GM04503 (cell line): ENCODE measurements at regions not wholly inside any gene's neighbourhood (a gene's known extent, or its start where the extent isn't known, plus 50 kb on each side); places are given as distances from the start of the nearest gene placed in this dataset.

ENCODE experiments used
- DNase-seq: peaks from one replicate; pipeline ENCODE4 v3.0.0-alpha.2; 2012; ENCODE audit warnings: low read depth

DNA sequence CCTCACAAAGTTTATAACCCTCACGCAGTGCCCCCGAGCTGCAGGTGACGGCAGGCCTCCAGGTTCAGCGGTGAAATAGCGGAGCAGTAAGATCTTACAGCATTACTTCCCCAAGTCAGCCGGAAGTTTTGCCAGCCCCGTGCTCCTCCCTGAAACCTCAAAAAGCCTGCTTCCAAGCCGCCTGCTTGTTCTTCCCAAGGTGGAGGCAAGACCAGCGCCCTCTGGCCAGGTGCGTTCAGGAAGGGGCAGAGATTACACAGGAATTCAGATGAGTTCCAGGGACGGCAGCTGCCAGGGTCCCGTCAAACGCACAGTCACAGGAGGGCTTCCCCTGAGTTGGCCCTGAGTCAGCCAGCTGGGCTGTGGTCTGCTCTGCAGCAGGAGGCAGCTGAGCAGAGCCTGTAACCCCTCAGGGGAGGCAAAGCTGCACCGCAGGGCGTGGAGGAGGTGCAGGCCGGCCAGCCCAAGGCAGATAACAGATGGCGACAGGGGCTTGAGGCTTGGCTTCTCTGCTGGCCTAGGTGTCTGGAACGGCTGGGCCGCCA is 124.1 kb upstream of the RPS6KA2 start:
- DNase-seq = no peak

DNA sequence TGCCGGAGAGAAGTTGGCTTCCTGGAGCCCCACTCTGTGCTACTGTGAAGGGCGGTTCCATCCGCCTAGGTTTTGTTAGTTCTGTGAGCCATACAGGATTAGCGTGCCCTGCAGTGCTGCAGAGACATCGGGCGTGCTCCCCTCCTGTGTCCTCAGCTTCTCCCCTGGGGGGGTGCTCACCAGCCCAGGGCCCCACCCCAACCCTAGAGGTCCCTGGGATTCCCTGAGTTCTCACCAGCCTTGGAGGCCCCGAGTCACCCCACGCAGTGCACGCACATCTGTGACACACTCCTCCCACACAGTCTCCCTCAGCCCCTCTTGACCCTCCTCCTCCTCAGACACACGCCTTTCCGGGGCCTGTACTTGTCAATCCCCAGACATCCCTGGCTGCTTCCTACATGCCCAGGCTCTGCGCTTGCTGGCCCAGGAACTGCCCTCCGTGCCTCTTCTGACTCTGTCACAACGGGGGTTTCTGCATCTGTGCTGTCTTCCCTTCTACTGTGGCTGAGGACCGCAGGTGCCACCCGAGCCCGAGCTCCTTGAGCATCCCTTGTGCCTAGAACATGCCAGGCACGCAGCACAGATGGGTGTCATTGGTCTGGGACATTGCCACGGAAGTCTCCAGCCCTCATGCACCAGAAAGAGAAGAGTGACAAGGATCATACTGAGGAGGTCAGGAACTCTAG is 123.2 kb upstream of the RPS6KA2 start:
- no peak for DNase-seq

DNA sequence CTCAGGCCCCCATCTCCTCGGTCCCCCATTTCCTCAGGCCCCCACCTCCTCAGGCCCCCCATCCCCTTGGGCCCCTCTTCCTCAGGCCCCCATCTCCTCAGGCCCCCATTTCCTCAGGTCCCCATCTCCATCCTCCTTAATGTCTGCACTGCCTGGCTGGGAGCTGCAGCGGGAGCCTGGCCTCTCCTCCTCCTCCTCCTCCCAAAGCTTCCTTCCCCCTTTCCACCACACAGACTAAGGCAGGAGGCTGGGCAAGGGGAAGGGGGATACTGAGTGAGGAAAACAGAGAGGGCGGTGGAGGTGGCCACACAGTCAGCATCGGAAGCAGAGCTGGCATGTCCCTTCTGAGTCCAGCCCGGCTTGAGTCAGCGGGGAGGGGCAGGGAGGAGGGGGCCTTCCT is 122.6 kb upstream of the RPS6KA2 start:
- DNase-seq = no peak

DNA sequence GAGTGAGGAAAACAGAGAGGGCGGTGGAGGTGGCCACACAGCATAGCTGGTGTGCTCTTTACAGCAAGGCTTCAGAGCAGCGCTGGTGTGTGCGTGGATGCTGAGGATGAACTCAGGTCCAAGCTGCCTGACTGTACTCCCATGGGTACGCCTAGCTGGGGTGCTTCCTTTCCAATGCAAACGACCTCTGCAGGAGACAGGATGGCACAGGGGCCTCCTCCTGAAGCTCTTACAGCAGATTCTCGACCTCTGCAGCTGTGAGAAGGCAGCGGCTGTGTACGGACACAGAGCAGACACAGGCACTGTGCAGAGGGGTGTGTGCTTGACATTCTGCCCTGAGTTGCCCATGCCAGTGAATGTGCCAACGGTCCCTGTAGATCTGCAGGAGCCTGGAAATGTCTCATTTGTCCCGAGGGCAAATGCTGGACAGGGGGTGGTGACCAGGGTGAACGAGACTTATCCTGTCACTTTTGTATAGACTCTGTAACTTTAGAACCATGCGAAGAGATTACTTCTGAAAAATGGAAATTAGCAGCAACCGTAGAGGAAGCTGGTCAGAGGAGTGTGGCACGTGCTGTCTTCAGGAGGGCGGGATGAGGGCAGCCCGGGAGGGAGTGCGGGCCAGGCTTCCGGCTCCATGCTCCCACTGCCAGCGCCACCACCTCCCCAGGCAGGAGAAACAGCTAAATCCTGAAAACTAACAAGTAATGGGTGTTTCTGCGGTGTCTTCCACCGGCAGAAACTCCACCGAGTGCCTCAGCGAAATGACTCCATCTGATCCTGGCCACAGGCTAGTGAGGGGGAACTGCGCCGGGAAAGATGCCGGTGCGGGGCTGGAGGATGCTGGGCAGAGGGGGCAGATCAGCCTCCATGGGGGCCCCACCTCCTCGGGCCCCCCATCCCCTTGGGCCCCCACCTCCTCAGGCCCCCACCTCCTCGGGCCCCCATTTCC is 120.9 kb upstream of the RPS6KA2 start:
- no peak for DNase-seq

DNA sequence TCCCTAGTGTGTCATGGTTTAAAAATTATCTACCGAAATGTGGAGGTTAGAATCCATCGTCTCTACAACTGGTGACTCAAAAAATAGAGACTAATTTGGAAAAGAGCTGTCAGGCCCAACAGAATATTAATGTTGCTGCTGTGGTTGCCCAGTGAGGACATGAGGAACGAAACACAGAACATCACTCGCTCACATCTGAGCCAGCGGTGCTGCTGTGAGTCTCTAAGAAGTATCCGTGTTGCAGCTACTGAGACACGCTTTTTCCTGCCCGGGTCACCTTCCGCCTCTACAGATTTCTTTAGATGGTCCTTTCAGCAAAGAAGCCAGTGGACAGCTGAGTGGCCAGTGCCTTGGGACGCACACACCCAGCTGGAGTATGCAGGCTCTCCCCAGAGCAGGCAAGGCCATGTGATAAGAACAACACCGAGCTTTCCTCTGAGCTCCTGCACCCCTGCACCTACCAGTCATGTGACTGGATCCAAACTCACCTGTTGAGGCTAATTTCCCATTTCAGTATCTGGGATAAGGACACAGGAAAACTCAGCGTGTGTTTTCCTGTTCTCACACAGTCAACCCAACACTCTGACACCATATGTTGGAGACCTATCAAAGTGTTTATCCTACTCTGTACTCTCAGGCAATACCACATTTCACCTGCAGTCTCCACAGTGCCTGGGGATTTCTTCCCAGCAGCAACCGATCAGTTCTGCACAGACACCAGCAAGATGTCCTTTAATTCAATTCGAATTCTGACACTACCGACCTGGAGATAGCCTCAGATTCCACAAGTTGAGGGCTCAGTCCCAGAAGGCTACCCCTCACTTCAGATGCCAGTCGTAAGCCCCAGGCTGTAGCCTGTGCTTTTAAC is 119.0 kb upstream of the RPS6KA2 start:
- no peak for DNase-seq

DNA sequence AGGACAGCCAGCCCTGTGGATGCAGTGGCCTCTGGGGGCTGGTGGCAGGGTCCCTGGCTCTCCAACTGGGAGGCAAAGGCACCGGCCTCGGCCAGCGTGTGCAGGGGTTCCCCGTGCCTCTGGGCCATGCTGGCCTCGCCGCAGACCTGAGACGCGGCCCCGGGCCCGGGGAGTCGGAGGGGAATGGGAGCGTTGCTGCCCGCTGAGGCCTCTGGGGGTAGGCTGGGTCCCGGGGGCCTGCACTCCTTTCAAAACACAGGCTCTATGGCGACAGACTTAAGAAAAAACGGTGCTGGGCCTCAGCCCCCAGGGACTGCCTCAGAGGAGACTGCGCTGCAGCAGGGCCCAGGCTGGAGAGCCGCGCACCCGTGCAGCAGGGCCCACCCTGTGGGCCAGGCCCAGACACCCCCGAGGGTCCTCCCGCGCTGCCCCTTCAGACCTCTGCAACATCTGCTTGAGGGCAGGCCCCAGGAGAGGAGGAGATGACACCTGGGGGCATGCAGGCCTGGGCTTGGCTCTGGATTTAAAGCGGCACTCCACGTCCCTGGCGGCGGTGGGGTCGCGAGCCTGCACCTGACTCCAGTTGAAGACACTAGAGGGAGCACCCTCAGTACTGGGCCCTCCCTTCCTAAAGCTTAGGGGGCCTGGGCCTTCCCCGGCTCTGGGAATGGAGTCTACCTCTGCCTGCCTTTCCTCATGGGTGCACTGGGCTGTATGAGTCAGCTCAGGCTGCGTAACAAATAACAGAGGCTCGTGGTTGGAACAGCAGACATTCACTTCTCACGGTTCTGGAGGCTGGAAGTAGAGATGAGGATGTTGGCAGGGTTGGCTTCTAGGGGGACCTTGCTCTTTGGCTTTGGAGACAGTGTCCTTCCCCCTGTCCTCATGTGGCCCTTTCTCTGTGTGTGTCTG is 117.4 kb upstream of the RPS6KA2 start:
- DNase-seq = no peak

DNA sequence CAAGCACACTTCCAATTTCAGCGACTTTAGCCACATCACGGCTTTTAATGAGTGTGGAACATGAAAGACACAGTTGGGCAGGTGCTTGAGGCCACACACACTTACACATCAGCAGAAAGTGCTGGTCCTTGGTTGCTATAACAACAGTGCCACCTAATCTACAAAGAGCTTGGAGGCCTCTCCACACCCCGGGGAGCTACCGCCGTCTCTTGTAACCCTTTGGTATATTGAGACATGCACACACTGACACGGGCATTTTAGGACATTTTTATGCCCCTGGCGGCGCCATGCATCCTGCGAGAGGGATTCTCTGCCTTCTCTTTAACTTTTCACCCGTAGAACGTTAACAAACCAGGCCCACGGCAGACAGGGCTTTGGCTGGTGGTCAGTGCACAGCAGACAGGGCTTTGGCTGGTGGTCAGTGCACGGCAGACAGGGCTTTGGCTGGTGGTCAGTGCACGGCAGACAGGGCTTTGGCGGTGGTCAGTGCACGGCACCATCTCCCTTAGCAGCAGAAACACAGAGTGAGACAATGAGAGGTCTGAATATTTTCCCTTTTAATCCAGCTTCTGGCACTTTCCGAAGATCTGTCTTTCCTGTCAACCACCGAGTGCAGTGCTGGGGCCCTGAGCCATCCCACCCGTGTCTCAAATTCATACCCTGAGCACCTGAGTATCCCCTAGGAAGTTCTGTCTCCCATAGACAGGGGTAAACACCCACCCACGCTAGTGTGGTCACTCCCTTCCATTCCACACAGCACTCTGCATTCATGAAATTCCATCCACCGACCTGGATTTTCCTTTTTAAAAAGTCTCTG is 116.6 kb upstream of the RPS6KA2 start:
- no peak for DNase-seq

DNA sequence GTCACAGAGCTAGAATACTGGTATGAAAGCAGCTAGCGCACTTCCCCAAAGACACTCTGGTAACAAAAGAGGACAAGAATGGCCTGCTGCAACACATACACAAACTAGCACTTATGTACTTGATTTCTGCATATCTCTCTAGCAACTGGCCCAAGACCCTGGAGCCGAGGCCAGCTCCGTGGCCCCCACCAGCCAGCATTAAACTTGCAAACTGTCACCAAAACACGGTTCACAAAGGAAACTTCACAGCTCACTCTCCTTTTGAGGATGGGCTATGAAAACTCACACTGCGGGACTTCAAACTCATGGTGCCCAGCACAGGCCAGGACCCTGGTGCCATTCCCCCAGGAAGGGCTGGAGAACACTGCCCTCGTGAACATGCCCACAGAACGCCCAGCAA is 115.9 kb upstream of the RPS6KA2 start:
- DNase-seq = no peak

DNA sequence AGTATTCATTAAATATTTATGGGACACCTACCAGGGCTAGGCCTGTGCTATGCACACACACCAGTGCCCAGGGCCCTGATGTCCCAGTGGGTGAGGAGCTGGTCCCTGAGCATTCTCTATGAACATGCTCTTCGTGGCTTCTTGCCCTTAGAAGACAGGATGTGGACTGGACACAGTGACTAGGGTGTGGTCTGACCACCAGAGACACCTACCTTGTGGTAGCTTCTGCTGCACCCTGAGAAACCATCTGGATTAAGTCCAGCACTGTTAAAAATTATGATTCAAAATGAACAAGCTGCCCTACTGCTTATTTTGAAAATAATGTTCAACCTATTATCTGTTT is 112.9 kb upstream of the RPS6KA2 start:
- no peak for DNase-seq

DNA sequence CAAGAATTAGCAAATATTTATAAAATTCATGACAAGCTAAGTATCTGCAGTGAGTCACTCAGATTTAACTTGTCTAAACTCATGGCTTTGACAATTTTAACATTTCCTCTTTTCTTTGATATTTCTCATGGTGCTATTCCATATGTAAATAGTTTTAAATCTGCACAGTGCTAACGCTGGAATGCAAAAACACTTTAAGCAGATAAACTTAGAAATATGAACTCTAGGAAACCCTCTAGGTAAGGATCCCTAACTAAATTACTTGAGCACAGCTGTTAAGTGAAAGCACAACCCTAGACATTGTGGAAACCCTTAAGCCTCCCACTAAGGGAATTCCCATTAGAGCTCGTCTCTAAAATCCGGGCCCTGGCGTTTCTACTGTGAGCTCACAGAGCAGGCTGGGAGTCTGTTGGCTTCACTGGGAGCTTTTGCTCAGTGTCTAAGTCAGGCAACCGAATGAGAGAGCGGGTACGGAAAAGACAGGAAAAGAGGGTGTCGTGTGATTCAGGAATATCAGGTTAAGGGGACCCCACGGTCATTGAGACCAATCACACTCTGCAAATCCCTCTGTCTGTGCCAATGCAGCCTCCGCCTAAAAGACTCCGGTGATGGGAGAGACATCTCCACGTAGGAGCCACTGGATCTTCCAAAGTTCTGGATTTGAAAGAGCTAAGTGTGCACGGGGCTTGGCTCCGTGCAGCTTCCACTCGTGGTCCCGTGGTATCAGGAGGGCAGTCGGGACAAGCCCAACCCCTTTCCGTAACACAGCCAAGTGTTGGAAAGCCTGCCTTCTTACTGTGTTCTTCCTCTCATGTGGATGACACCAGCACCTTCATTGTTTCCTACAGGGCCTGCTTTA is 112.3 kb upstream of the RPS6KA2 start:
- no peak for DNase-seq

DNA sequence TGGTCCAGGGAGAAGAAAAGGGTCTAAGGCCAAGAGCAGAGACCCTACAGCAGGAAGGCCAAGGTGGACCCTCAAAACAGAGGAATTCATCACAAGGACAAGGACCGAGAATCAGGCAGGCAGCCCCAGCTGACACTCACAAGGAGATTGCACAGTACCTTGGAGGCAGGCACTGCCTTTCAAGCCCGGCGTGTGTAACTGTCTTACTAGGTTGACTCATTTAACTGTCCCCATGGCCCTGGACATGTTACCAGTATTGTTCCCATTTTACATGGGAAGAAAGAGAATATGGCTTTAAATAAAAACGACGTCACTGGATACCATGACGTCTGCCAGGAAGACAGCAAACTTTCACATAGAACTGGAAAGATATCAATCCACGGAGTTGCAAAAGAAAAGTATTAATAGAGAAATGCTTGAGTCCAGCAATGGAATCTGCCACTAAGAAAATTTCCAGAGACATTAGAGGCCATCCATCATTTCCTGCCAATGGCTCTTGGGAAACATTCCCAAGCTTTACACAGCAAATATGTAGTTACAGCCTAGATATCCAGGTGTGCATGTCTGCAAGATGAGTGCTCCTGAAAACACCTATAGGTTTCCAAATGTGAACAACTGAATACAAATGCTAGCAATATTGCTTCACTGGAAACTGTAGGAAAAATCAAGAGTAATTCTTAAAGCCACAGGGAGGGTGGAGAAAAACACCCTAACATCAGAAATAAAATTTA is 111.5 kb upstream of the RPS6KA2 start:
- DNase-seq = no peak

DNA sequence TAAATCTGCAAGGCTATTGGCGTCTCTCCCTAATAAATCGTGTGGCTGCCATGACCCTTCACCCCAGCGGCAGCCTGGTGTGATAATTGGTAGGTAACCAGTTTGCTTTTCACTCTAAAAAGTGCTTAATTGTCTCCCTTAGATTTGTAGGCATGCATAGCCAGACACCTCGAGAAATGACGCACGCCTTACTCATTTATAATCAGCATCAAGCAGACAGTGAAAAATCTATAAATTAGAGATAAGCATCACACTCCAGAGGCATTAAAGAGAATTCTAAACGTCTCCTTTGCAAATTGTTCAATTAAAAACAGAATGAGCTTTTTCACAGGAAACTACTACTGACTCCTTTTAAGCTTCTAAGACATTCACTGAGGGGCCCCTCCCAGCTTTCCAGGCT is 110.2 kb upstream of the RPS6KA2 start:
- no peak for DNase-seq

DNA sequence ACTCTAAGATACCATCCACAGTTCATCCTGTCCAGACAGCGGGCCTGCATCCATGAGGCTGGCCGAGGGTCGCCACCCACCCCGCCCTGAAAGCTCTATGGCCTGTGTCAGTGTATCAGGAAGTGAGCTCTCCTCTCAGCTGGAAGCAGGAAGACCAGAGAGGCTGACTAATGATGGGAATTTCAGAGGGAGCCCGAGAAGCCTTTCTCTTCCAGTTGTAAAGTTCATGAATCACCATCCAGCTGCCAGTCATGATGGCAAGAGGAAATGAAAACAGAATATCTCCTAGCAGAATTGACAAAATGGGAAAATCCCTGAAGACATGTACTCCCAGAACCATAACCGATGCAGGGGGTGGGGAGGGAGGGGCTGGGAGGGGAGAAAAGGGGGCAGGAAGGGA is 109.6 kb upstream of the RPS6KA2 start:
- no peak for DNase-seq

DNA sequence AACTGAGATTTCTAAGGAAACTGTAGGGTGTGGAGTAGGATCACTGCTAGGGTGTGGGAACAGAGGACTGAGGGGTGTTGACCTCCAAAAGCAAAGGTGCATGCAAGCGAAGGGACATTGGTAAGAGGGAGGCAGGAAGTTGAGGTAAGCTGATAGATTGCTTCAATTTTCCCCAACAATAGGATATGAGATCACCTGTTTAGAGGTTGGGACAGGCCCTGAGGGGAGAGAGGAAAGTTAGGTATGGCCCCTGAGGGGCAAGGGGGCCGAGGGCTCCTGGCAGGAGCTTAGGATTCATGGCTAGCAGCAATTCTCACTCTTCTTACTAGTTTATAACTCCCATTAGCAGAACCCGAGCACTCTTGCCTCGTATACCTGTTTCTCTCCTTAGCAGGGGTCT is 106.8 kb upstream of the RPS6KA2 start:
- DNase-seq = no peak

DNA sequence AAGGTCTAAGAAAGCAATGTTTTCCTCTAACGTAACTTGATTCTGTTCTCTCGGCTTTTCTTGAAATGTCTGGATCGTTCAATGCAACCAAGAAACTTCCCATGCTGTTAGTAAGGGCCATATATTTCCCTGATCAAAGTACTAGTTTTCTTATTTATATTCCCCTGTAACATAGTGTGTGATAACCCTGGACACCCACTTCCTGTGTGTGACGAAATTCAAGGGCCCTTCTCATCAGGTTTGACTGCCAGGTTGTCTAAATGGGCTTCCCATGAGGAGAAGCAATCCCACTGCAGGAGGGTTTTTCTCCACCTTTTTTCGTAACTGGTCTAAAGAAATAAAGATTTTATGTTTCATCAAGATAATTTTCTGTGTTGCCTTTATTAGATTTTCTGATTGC is 102.6 kb upstream of the RPS6KA2 start:
- DNase-seq = no peak

DNA sequence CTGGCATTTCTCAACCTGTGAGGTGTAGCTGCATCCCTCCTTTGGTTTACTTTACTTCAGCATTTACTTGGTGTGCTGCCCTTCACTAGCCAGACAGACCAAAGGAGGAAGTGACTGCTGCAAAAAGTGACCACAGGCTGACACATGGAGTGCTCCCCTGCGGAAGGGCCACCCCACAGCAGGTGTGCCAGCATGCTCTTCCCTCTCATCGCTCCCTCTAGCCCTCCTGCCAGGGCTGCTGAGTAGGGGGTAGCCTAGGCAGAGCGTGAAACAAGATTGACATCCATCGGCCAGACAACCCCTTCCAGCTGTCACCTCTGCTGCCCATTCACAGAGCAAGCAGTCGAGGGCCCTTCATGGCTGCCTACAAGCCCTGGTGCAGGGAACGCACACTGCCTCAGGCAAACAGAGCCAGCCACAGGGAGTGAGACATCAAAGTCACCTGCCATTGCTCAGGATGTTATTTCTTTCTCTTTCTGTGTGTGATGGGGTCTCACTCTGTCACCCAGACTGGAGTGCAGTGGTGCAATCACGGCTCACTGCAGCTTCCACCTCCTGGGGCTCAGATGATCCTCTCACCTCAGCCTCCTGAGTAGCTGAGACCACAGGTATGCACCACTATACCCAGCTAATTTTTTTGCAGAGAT is 102.0 kb upstream of the RPS6KA2 start:
- no peak for DNase-seq

DNA sequence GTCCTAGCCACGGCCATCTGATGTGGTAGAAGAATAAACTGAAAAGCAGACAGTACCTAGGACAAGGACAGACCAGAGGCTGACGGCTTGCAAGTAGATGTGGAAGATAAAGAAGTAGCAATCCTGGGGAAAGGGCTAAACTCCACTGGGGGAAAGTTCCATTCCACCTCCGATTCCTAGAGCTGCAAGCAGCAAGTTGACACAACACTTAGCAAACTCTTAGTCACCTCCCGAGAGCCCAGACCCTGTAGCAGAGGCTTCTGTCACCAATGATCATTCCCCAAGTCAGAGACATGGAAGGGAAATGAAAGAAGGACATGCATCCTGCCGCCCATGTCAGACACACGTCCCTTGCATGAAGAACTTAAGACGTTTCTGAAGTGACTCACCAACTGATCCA is 99.2 kb upstream of the RPS6KA2 start:
- no peak for DNase-seq

DNA sequence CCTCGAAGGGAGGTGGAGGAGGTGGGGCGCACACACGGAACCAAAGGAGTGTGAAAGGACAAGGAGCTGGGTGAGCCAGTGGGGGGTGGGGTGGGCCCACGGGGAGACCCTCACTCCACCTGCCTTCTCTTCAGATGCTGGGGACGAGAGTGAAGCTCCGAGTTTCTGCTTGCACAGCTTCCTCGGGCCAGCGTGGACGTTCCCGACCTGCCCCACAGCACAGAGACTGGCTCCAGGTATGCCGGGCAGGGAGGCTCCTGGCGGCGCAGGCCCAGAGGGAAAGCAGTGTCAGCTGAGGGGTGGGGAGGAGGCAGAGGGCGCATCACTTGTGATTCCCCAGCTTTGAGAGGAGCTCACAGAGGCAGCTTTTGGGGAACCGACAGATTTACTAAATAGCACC is 98.5 kb upstream of the RPS6KA2 start:
- no peak for DNase-seq
